ENCODE measurements at regions not wholly inside any gene's neighbourhood (a gene's known extent, or its start where the extent isn't known, plus 50 kb on each side); places are given as distances from the start of the nearest gene placed in this dataset.

- no peaks in the 10 kb centered on the region for H3K9me1 ChIP-seq (ENCODE audit: control insufficient read depth, extremely low read depth, insufficient read depth, low read length)
- TF ChIP-seq EZH2 (IDR thresholded peaks at IDR 0.05; ENCODE audit: low read length): no peak
- TF ChIP-seq, protein P1, sequence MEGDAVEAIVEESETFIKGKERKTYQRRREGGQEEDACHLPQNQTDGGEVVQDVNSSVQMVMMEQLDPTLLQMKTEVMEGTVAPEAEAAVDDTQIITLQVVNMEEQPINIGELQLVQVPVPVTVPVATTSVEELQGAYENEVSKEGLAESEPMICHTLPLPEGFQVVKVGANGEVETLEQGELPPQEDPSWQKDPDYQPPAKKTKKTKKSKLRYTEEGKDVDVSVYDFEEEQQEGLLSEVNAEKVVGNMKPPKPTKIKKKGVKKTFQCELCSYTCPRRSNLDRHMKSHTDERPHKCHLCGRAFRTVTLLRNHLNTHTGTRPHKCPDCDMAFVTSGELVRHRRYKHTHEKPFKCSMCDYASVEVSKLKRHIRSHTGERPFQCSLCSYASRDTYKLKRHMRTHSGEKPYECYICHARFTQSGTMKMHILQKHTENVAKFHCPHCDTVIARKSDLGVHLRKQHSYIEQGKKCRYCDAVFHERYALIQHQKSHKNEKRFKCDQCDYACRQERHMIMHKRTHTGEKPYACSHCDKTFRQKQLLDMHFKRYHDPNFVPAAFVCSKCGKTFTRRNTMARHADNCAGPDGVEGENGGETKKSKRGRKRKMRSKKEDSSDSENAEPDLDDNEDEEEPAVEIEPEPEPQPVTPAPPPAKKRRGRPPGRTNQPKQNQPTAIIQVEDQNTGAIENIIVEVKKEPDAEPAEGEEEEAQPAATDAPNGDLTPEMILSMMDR (optimal IDR thresholded peaks at IDR 0.05 in 1 of 3, IDR thresholded peaks at IDR 0.05 in 1 of 3, conservative IDR thresholded peaks at IDR 0.05 in 1 of 3; ENCODE audit: extremely low read depth in 1 of 3, insufficient read depth in 2 of 3, low read length in 3 of 3): no peak
- no peaks in the 10 kb centered on the region for H3K27me3 ChIP-seq (ENCODE audit: control insufficient read depth, extremely low read depth, insufficient read depth, low read length)
- FAIRE-seq: no peak
- H4K20me1 ChIP-seq (ENCODE audit: control insufficient read depth, extremely low read depth, insufficient read depth, low read length): no peaks in the 10 kb centered on the region
- H3K9me3 ChIP-seq (ENCODE audit: control insufficient read depth, low read depth, low read length): no peaks in the 10 kb centered on the region
- no peak for DNase-seq (ENCODE audit: low read depth, low spot score)
- H3K79me2 ChIP-seq (ENCODE audit: control insufficient read depth, insufficient read depth, low read length): no peaks in the 10 kb centered on the region
- H3K4me3 ChIP-seq (ENCODE audit: control insufficient read depth in 2 of 3, extremely low read depth in 1 of 3, insufficient read depth in 2 of 3, low read depth in 1 of 3, low read length in 3 of 3): no peak overlapping the region
- no peak overlapping the region for H3K4me2 ChIP-seq (ENCODE audit: control insufficient read depth, extremely low read depth, insufficient read depth, low read depth, low read length)
- H2AFZ ChIP-seq (ENCODE audit: control insufficient read depth, low read length): no peak overlapping the region
- no peaks in the 10 kb centered on the region for H3K4me1 ChIP-seq (ENCODE audit: control insufficient read depth, extremely low read depth, insufficient read depth, low read length)
- no peak overlapping the region for H3K9ac ChIP-seq (ENCODE audit: control insufficient read depth, extremely low read depth, insufficient read depth, low read length)
- no peak overlapping the region for H3K27ac ChIP-seq (ENCODE audit: control insufficient read depth, insufficient read depth, low read length)
- no peaks in the 10 kb centered on the region for H3K36me3 ChIP-seq (ENCODE audit: control insufficient read depth in 2 of 2, extremely low read depth in 1 of 2, insufficient read depth in 2 of 2, low read length in 2 of 2)
- dilution Hi-C loops (cut with MboI; ENCODE audit: extremely low pct_ligation_motif_present, low sequenced_read_pairs): no loop called here
These were observed 452.5 kb upstream of the THRB start for GRCh38 chr3:24947103-24947502.

DNA sequence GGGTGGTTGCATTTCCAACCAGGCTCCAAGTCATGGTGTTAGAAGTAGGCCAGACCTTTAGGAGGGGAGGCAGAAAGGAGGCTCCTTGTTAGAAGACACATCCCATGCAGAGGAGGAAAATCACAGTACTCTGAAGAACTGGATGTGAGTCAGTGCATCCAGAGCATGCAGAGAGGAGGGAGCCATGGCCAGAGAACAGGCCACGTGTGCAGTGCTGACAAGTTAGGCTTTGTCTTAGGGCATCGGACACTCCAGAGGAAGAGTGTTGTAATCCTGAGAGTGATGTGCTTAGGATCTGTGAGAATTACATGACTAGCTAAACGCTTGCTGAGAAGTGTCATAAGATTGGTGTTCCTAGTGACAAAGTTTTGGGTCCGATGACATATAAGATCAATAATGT, 456.5 kb upstream of the THRB start:
- Histone ChIP-seq H3K9me1 (ENCODE audit: control insufficient read depth, extremely low read depth, insufficient read depth, low read length) (no peaks in the 10 kb centered on the region), H2AFZ (ENCODE audit: control insufficient read depth, low read length) (no peak overlapping the region), H4K20me1 (ENCODE audit: control insufficient read depth, extremely low read depth, insufficient read depth, low read length) (no peaks in the 10 kb centered on the region), H3K36me3 (ENCODE audit: control insufficient read depth in 2 of 2, extremely low read depth in 1 of 2, insufficient read depth in 2 of 2, low read length in 2 of 2) (no peaks in the 10 kb centered on the region), H3K4me3 (ENCODE audit: control insufficient read depth in 2 of 3, extremely low read depth in 1 of 3, insufficient read depth in 2 of 3, low read depth in 1 of 3, low read length in 3 of 3) (no peak overlapping the region), H3K27ac (ENCODE audit: control insufficient read depth, insufficient read depth, low read length) (no peak overlapping the region), H3K4me1 (ENCODE audit: control insufficient read depth, extremely low read depth, insufficient read depth, low read length) (no peaks in the 10 kb centered on the region), H3K4me2 (ENCODE audit: control insufficient read depth, extremely low read depth, insufficient read depth, low read depth, low read length) (no peak overlapping the region), H3K27me3 (ENCODE audit: control insufficient read depth, extremely low read depth, insufficient read depth, low read length) (no peaks in the 10 kb centered on the region), H3K79me2 (ENCODE audit: control insufficient read depth, insufficient read depth, low read length) (no peaks in the 10 kb centered on the region), H3K9ac (ENCODE audit: control insufficient read depth, extremely low read depth, insufficient read depth, low read length) (no peak overlapping the region), H3K9me3 (ENCODE audit: control insufficient read depth, low read depth, low read length) (no peaks in the 10 kb centered on the region)
- DNase-seq (ENCODE audit: low read depth, low spot score) (no peak), FAIRE-seq (no peak)
- dilution Hi-C loops (cut with MboI; ENCODE audit: extremely low pct_ligation_motif_present, low sequenced_read_pairs): no loop called here
- no peak for TF ChIP-seq EZH2 (IDR thresholded peaks at IDR 0.05; ENCODE audit: low read length)
- TF ChIP-seq, protein P1 (optimal IDR thresholded peaks at IDR 0.05 in 1 of 3, IDR thresholded peaks at IDR 0.05 in 1 of 3, conservative IDR thresholded peaks at IDR 0.05 in 1 of 3; ENCODE audit: extremely low read depth in 1 of 3, insufficient read depth in 2 of 3, low read length in 3 of 3): no peak
